DOHH2 (cell line): ENCODE measurements at regions not wholly inside any gene's neighbourhood (a gene's known extent, or its start where the extent isn't known, plus 50 kb on each side); places are given as distances from the start of the nearest gene placed in this dataset.

Experiments
- CTCF ChIP-seq: fragments of 200-600 bp; sonication (generic); IDR thresholded peaks from one replicate; pipeline ENCODE4 v1.5.1; 2014; ENCODE audit warnings: antibody characterized with exemption, mild to moderate bottlenecking, low read depth, low read length; ENCODE audit not compliant: poor library complexity, severe bottlenecking
- EZH2phosphoT487 ChIP-seq: fragments of 200-600 bp; sonication (generic); IDR thresholded peaks from 2 replicates; pipeline ENCODE4 v1.6.1; 2017; ENCODE audit warnings: borderline replicate concordance, mild to moderate bottlenecking, antibody characterized with exemption, low read length, moderate library complexity, mixed read lengths

DNA sequence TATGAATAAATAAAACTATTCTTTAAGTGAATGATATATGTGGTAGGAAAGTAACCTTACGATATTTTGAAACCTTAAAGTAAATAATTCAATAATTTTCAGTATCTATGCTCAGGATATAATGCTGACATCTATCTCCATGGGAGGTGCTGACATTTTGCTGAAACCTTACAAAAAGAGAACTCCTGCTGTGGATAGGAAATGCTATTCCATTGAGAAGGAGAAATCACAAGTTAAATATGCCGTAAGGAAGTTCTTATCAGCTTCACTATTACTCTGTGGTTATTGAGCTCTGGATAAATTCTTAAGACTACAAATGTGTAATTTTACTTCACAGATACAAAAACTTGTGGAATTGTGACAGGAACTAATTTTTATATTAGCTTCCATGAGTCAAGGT is 722.1 kb downstream of the TMTC2 start:
- TF ChIP-seq CTCF = no peak
- no peak for TF ChIP-seq EZH2phosphoT487
